ENCODE measurements at regions not wholly inside any gene's neighbourhood (a gene's known extent, or its start where the extent isn't known, plus 50 kb on each side); places are given as distances from the start of the nearest gene placed in this dataset.

- Histone ChIP-seq H3K27me3 (no peaks in the 10 kb centered on the region), H3K36me3 (no peaks in the 10 kb centered on the region), H3K27ac (no peak overlapping the region), H3K4me3 (no peak overlapping the region), H3K9me3 (no peaks in the 10 kb centered on the region), H3K4me1 (no peaks in the 10 kb centered on the region)
- no peak for DNase-seq
- intact Hi-C loops (cut with DNase I; ENCODE audit: low total_unique reads) = no loop called here
- TF ChIP-seq POLR2A (IDR thresholded peaks at IDR 0.05) (no peak), CTCF (IDR thresholded peaks at IDR 0.05) (no peak)
Observed at GRCh38 chr2:53562407-53562806, 205.2 kb upstream of the CHAC2 start.

- Histone ChIP-seq H3K4me1 (no peaks in the 10 kb centered on the region), H3K9me3 (no peaks in the 10 kb centered on the region), H3K27me3 (no peaks in the 10 kb centered on the region), H3K27ac (no peak overlapping the region), H3K4me3 (no peak overlapping the region), H3K36me3 (no peaks in the 10 kb centered on the region)
- intact Hi-C loops (cut with DNase I; ENCODE audit: low total_unique reads) = no loop called here
- TF ChIP-seq POLR2A (IDR thresholded peaks at IDR 0.05) (no peak), CTCF (IDR thresholded peaks at IDR 0.05) (no peak)
- no peak for DNase-seq
Observed at GRCh38 chr2:53561155-53561554, 206.4 kb upstream of the CHAC2 start.

- Histone ChIP-seq H3K27me3 (no peaks in the 10 kb centered on the region), H3K9me3 (no peaks in the 10 kb centered on the region), H3K36me3 (no peaks in the 10 kb centered on the region), H3K4me1 (no peaks in the 10 kb centered on the region), H3K4me3 (no peak overlapping the region), H3K27ac (no peak overlapping the region)
- intact Hi-C loops (cut with DNase I; ENCODE audit: low total_unique reads) = no loop called here
- TF ChIP-seq POLR2A (IDR thresholded peaks at IDR 0.05) (no peak), CTCF (IDR thresholded peaks at IDR 0.05) (no peak)
- no peak for DNase-seq
Observed at GRCh38 chr2:53559302-53559966, 208.2 kb upstream of the CHAC2 start.

- no peak for DNase-seq
- intact Hi-C loops (cut with DNase I; ENCODE audit: low total_unique reads) = no loop called here
- TF ChIP-seq POLR2A (IDR thresholded peaks at IDR 0.05) (no peak), CTCF (IDR thresholded peaks at IDR 0.05) (no peak)
- no peak overlapping the region for H3K27ac ChIP-seq
- no peaks in the 10 kb centered on the region for H3K4me1 ChIP-seq
- no peaks in the 10 kb centered on the region for H3K27me3 ChIP-seq
- H3K9me3 ChIP-seq = no peaks in the 10 kb centered on the region
- no peaks in the 10 kb centered on the region for H3K36me3 ChIP-seq
- H3K4me3 ChIP-seq = no peak overlapping the region
Observed at GRCh38 chr2:53558867-53559266, 208.7 kb upstream of the CHAC2 start.

GRCh38 chr2:53549497-53549896 lies 218.1 kb upstream of the CHAC2 start:
- intact Hi-C loops (cut with DNase I; ENCODE audit: low total_unique reads) = no loop called here
- Histone ChIP-seq H3K36me3 (no peaks in the 10 kb centered on the region), H3K9me3 (no peaks in the 10 kb centered on the region), H3K27ac (no peak overlapping the region), H3K4me1 (no peaks in the 10 kb centered on the region), H3K4me3 (no peak overlapping the region), H3K27me3 (no peaks in the 10 kb centered on the region)
- no peak for DNase-seq
- no peak for TF ChIP-seq POLR2A (IDR thresholded peaks at IDR 0.05)
- no peak for TF ChIP-seq CTCF (IDR thresholded peaks at IDR 0.05)
